ENCODE measurements at regions not wholly inside any gene's neighbourhood (a gene's known extent, or its start where the extent isn't known, plus 50 kb on each side); places are given as distances from the start of the nearest gene placed in this dataset.
"Not testable (repeated sequence)": the region's sequence is repeated elsewhere in the genome, so short reads cannot be mapped to it uniquely, and the experiment has no call there.

DNA sequence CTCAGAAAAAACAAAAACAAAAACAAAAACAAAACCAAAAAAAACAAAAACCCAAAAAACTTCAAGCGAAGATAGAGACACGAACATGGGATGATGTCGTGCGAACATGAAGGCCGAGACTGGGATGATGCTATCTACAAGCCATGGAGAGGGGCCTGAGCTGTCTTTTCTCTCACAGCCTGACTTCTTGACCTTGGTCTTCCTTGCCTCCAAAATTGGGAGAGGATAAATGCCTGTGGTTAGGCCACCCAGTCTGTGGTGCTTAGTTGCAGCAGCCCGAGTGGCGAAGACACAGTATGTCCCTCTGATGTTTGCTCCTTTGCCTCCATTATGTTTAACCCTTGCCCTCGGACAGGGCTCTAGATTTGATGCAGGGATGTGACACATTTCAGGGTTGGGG, 130.4 kb upstream of the BASP1 start:
- no peak for ATAC-seq
- no peak for DNase-seq

DNA sequence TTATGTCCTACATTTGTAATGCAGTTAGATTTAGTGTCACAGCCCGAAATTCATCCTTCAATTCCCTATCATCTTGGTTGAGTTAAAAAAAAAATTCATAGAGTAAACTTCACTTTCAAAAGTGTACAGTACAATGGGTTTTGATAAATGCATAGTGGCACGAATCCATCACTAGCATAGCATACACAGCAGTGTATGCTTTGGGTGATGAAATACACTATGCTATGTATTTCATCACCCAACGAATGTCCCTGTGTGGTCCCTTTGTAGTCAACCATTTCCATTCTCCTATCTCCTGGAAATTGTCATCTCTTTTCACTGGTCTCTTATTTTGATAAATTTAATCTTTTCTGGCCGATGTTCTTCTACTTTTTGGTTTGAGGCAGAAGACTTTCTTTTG, 129.4 kb upstream of the BASP1 start:
- ATAC-seq (no peak), DNase-seq (no peak)

DNA sequence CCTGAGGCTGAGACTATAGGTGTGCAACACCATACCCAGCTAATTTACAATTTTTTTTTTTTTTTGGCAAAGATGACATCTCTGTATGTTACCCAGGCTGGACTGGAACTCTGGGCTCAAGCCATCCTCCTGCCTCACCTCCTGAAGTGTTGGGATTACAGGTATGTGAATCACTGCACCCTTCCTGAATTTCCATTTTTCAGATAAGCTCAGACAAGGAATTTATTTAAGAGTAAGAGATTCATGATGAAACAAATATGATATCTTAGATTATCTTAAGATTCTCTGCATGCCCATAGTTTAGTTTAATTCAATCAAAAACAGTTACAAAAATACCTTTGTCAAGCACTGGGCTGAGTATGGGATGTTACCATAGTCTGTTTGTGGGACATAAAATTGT, 128.4 kb upstream of the BASP1 start:
- DNase-seq (no peak), ATAC-seq (no peak)

DNA sequence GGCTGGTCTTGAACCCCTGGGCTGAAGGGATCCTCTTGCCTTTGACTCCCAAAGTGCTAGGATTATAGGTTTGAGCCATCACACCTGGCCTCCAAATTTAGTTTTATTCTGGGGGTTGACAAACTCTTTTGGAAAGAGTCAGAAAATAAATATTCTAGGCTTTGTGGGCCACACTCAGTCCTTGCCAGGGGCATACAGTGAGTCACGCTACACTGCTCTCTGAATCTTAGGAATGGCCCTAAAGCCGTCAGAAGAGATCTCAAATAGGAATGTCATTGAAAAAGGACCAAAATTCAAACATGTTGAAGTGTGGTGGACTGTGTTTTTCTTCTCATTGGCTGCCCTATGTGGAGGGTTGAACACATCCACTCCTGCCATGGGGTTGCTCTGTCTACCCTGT, 127.7 kb upstream of the BASP1 start:
- ATAC-seq (no peak), DNase-seq (no peak)

DNA sequence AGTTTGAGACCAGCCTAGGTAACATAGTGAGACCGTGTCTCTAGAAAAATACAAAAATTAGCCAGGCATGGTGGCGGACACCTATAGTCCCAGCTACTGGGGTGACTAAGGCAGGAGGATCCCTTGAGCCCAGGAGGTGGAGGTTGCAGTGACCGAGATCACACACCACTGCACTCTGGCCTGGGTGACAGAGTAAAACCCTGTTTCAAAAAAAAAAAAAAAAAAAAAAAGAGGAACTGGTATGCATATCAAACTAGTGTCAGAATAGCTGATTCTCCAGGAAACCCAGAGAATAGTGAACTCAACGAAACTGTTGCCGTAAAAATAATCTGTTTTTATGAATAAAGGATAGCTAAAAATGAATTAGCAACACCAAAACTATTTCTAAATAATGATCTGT, 126.6 kb upstream of the BASP1 start:
- DNase-seq, result no peak
- no peak for ATAC-seq

DNA sequence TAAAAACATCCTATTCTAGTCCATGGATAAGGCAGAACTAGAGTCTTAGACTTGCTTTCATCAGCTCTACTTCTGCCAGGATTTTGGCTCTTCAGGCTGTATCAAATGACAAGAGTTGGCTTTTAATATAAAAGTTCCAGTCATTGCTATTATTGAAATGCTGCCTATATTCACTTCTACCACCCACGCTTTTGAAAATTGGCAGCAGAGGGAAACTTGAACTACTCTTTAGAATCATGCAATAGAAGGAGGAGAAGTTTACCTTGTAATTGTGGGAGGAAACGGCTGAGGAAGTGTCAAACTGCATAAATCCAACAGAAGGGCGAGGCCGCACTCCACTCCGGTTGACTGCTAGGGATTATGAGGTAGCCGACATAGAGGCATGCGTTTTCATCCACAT, 122.6 kb upstream of the BASP1 start:
- ATAC-seq (no peak), DNase-seq (no peak)

DNA sequence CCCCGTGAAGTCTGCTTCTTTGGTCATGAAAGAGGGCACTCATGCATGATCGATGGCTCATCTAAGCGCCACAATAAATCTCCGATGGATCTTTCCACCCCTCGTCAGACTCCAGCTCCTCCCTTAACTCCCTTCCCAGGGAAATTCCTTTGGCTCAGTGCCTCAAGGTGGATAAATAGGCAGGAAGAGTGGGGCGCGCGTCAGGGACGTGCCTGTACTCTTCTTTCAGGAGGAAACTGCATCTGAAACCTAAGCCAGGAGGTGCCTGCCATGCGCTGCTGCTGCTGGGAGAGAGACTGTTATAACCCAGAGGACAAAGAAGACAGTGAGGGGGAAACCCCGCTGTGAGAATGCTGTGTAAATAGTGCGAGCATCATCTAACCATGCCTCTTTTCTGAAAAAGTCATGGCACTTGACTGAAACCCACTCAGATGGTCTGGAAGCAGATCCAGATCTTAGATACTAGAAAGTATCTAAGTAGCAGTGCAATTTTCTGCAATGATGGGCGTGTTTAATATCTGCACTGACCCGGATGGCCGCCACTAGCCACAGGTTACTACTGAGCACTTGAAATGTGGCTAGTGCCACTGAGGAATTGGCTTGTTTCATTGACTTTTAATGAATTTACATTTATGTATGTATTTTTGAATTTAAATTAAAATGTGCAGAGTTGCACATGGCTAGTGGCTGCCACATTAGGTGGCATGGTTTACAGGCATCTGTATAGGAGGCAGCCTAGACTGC, 120.3 kb upstream of the BASP1 start:
- ATAC-seq (no peak), DNase-seq (no peak)

DNA sequence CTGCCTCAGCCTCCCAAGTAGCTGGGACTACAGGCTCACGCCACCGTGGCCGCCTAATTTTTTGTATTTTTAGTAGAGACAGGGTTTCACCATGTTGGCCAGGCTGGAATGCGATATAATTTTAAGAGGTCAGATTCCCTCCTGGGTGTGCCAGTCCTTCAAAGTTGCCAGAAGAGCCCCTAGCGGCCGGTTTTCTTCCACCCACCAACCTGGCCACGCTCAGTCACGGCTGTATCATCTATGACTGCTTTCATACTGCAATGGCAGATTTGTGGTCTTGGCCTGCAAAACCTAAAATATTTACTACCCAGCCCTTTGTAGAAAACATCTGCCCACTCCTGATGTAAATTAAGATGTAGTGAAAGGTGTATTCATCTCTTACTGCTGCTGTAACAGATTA, 117.5 kb upstream of the BASP1 start:
- DNase-seq, result no peak
- no peak for ATAC-seq

DNA sequence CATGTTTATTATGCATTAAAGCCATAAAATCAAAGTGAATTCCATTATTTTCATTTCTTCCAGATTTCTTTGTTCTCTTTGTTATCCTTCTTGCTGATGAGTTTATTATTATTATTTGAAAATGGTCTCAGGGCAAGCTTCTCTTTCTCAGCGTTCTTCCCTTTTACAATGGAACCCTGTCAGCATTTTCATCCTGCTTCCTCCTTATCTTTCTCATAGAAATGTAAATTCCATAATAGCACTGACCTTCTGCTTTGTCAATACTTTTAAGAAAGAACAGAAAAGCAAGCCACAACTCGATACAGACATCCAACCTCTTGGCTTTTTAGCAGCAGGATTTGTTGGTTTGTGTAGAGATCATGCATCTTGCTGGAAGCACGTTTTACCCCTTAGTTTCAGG, 114.0 kb upstream of the BASP1 start:
- DNase-seq, result no peak
- ATAC-seq, result no peak

DNA sequence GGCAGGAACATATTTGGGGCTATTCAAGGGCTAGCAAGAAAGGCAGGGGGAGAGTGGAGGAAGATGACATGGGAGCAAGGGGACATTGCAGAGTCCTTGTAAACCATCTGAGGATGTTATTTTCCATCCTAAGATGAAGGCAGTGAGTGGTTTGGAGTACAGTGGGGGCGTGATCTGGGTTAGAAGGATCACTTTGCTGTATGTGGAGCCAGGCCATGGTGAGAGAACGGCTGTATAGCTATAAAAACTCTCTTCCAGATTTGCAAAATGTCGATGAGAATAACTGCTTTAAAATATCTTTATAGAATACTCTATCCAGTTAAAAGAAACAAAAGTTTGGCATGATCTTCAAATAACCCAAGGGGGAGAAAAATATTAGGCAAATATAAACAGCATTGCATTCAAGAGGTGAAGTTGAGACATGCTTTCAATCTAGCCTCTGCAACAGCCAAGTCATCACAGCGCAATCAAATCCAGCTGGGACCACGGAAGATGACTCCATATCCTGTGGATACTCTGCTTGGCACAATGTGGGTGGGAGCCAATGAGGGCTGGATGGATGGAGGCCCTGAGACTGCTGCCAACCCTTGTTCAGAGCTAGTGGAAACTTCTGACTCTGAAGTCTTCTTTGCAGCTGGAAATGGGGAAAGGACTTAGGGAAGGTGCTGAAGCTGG, 111.5 kb upstream of the BASP1 start:
- DNase-seq (no peak), ATAC-seq (no peak)

DNA sequence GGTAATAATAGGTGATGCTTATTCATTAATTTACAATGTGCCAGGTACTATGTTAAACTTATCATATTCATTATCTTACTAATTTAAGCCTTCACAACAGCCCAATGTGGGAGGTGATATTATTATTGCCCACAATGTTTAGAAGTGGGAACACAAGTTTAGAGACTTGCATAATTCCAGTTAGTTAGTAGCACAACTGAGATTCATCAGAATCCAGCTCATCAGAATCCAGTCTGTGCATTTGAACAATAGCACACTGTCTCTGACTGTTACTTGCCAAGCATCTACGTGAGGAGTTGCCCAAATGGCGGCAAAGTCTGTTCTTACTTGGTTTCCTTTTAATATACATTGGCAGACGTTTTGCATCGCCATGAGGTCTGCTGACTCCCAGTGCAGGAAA, 110.9 kb upstream of the BASP1 start:
- no peak for DNase-seq
- ATAC-seq, result no peak

DNA sequence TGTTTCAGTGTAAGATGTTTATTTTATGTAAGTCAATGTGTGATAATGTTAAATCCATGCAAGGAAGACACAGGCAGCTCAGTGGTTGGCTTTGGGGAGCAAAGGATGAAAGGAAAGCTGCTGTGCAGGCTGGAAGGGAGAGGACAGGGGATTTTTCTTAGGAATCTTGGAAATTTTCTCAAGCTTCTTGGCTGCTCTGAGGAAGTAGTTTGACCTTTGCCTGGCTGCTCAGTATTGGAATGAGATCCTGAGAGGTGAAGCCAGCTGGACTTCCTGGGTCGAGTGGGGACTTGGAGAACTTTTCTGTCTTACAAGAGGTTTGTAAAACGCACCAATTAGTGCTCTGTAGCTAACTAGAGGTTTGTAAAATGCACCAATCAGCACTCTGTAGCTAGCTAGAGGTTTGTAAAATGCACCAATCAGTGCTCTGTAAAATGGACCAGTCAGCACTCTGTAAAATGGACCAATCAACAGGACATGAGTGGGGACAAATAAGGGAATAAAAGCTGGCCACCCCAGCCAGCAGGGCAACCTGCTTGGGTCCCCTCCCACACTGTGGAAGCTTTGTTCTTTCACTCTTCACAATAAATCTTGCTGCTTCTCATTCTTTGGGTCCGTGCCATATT, 105.2 kb upstream of the BASP1 start:
- not testable (repeated sequence) for ATAC-seq, DNase-seq

DNA sequence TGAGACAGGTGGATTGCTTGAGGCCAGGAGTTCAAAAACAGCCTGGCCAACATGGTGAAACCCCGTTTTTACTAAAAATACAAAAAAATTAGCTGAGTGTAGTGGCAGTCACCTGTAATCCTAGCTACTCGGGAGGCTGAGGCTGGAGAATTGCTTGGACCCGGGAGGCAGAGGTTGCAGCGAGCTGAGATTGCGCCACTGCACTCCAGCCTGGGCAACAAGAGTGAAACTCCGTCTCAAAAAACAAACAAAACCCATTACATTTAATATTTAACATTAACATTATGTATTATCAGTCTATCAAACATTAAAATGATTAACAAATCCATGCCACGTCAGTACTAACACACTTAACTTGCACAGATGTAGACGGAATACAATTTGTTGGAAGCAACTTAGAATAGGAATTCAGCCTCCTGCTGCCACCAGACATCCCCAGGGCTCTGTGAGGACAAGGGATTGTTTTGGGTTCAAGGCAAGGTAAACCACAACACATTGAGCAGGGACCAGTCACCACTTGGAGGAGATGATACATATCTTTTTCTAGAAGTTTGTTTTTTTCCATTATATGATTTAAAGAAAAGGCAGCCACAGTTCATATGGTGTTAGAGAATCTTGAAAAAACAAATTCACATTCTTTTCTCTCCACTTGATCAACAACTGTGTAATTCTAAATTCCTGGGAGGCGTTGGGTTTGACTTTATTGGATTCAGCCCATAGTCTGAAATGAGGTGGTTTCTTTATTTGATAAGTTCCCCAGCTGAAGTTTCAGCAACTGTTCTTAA, 104.1 kb upstream of the BASP1 start:
- ATAC-seq (no peak), DNase-seq (no peak)

DNA sequence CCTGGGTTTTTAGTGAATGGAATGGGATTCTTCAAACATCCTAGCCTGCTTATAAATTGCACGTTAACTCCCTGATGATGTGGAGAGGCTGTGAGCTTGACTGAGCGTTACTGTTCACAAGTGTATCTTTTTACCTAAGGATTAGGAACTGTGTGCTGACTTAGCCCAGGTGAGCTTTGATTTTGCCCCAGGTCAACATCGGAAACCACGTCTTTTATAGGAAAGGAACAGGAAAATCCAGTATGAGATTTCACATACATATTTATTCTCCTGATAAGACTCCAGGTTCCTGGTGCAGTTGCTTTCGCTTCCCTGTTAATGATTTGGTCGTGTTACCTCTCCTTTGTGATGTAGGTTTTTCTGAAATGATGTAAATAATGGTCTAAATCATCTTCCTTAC, 103.2 kb upstream of the BASP1 start:
- ATAC-seq (no peak), DNase-seq (no peak)

DNA sequence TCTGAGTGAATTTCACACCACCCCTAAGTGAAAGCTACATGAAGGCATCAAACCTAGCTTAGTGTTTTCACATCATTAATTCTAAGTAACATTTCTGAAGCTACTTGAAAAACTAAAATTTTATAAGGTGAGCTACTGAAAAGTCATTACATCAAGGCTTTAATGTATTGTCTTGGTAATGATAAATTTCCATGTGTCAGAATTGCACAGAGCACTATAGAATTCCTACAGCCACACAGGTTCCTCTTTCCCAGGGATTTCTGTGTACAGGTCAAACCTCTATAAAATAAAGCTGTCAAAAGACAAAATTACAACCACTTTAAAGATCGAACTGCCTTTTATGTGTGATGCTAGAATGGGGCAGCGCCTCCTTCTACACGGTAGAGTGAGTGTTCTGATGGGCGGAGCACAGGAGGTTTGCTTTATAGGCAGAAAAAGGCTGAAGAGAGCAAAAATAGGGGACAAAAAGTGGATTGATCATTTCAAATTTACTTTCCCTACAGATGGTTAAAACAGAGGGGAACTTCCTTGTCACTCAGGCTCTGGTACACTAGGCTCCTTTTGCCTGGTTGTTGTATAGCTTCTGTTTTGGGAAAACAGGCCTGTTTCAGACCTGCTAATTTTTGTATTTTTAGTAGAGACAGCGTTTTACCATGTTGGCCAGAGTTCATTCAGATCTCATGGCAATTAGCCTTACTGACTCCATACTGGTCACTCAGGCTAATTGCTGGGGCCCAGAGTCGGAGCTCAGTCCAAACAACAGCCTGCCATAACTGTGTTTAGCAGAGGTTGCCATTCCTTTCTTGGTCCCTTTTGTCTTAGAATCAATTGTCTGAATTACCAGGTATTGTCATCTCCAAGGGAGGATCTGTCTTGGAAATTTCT, 102.5 kb upstream of the BASP1 start:
- DNase-seq, result no peak
- ATAC-seq, result no peak

DNA sequence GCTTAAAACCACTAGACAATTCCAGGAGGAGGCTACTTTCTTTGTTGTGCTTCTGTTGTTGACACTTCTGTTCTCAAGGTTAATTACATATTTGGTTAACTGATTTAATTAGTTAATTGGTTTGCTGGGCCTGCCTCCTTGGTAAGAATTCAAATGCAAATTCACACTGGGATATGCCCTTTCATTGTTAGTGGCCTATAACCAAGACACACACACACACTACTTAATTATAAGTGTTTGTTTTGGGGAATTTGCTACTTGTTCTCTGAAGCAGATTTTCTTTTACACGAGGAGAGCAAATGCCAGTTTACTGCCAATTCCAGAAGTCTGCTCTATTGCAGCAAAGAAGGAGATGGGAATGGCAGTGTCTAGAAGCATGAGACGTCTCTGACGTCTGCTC, 101.6 kb upstream of the BASP1 start:
- DNase-seq (no peak), ATAC-seq (no peak)

DNA sequence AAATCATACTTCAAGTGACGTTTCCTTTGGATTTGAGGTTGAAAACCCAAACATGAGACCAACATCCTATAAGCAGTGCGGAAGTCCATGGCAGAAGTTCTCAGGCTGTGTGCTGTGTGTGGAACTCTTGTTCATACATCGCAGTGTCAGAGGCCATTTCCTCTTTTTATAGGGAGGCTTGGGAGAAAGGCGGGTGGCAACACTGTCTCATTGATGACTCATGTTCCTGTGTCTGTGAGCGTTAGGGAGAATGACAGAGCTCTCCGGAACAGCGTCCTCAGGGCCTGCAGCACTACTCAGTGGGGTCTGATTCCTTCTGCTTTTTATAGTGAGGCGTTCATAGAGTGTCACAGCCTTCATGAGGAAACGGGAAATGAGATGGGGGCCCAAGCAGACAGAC, 98.8 kb upstream of the BASP1 start:
- DNase-seq (peak; percentile 13), ATAC-seq (peak; percentile 83)

DNA sequence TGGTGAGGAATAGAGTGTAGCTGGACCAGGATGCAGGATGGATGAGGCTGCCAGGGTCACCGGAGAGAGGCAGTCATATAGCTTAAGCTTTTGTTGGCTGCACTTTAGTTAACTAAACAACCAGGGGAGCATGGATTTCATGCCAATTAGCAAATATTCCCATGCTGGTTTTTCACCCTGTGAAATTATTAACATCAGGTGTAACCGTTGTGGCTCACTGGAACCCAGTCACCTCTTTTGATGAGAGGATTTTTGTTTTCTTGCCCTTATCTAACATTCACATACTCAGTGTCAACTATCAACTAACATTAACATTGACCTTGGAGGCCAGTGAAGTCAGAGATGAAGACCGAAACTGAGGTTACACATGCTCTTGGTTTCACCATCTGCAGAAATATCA, 97.2 kb upstream of the BASP1 start:
- DNase-seq (no peak), ATAC-seq (no peak)

DNA sequence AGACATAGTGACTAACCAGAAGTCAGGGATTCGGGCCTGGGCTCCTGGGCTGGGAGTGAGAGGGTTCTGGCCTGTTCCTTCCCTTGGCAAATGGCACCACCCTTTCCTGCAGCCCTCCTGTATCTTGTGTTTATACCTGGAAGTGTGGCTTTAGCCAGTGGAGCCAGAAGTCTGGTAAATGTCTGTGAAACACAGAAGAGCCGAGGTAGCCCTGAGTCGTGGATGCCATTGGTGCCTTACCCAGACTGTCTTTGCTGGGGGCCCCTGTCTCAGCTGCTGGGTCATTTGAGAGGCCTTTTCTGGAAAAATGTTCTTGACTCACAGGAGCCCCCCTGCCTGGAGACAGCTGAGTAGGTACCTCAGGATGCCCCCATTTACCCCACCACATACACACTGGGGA, 95.7 kb upstream of the BASP1 start:
- no peak for DNase-seq
- no peak for ATAC-seq

DNA sequence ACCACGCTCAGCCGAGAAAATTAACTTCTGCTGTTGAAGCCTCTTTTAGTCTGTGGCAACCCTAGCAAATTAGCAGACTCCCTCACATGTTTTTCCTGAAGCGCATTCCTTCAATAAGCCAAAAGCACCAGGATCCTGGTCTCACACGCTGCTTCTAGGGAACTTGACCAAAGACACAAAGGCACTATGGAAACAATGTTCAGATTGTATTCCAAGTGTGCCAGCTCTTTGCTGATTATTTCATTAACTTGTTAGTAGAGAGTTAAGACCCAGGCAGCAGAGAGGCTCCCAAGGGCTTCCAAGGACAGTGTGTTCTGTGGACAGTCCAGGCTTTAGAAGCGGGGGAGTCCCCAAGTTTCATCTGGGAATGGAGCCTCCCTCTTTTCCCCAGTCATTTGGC, 94.4 kb upstream of the BASP1 start:
- no peak for ATAC-seq

DNA sequence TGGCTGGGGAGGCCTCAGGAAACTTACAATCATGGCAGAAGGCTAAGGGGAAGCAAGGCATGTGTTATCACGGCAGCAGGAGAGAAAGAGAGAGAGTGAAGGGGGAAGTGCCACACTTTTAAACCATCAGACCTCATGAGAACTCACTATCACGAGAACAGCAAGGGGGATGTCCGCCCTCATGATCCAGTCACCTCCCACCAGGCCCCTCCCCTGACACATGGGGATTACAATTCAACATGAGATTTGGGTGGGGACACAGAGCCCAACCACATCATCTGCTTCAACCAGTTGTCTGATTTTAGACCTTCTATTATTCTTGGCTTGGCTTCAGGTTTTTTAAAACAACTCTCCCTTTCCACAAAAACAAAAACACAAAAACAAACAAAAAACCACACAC, 93.7 kb upstream of the BASP1 start:
- not testable (repeated sequence) for ATAC-seq, DNase-seq

More for the DNA sequence above, 94.4 kb upstream of the BASP1 start:
- DNase-seq, result no peak

DNA sequence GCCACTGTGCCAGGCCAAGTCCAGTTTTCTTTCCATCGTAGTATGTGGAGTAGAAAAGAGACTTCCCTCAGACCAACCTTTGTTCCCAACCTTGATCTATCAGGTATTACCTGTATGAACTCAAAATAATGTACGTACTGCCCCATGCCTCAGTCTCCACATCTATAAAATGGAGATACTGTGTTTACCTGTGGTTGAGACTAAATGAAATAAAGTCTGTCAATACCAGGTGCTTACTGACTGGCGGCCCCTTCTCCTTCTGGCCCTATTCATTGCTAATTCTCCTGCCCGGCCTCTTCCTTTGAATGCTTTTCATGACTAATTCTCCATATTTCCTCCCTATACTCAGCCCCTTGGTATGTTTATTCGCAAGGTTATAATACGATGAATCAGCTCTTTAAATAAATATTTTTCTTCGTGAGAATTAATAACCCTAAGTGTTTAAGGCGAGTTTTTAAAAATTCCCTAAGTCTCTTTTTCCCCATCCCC, 89.6 kb upstream of the BASP1 start:
- DNase-seq (no peak), ATAC-seq (no peak)
